Progenitor cell of endocrine pancreas (in vitro differentiated cells): ENCODE measurements at regions not wholly inside any gene's neighbourhood (a gene's known extent, or its start where the extent isn't known, plus 50 kb on each side); places are given as distances from the start of the nearest gene placed in this dataset.

Experiments
- DNase-seq: peaks from one replicate; pipeline ENCODE4 v3.0.0; 2021; ENCODE audit warnings: low spot score; ENCODE audit not compliant: unreplicated experiment
- H3K27ac Mint-ChIP-seq: 2 replicates; pipeline ENCODE4 v1.8.0; 2021; ENCODE audit warnings: mild to moderate bottlenecking, moderate library complexity, mixed read lengths
- H3K27me3 Mint-ChIP-seq: 2 replicates; pipeline ENCODE4 v1.8.0; 2021; ENCODE audit warnings: mixed read lengths
- H3K36me3 Mint-ChIP-seq: 2 replicates; pipeline ENCODE4 v1.8.0; 2022; ENCODE audit warnings: mixed read lengths; ENCODE audit not compliant: insufficient read depth
- H3K4me1 Mint-ChIP-seq: 2 replicates; pipeline ENCODE4 v1.8.0; 2021; ENCODE audit warnings: low read depth, mixed read lengths
- H3K4me3 Mint-ChIP-seq: 2 replicates; pipeline ENCODE4 v1.8.0; 2021; ENCODE audit warnings: low read depth, mild to moderate bottlenecking, moderate library complexity, mixed read lengths
- H3K9me3 Mint-ChIP-seq: 2 replicates; pipeline ENCODE4 v1.8.0; 2021; ENCODE audit warnings: low read depth, mixed read lengths
- CTCF ChIP-seq: fragments of 200-600 bp; sonication (generic); IDR thresholded peaks from one replicate; pipeline ENCODE4 v1.5.0; 2021; ENCODE audit warnings: antibody characterized with exemption, mild to moderate bottlenecking; ENCODE audit not compliant: unreplicated experiment

DNA sequence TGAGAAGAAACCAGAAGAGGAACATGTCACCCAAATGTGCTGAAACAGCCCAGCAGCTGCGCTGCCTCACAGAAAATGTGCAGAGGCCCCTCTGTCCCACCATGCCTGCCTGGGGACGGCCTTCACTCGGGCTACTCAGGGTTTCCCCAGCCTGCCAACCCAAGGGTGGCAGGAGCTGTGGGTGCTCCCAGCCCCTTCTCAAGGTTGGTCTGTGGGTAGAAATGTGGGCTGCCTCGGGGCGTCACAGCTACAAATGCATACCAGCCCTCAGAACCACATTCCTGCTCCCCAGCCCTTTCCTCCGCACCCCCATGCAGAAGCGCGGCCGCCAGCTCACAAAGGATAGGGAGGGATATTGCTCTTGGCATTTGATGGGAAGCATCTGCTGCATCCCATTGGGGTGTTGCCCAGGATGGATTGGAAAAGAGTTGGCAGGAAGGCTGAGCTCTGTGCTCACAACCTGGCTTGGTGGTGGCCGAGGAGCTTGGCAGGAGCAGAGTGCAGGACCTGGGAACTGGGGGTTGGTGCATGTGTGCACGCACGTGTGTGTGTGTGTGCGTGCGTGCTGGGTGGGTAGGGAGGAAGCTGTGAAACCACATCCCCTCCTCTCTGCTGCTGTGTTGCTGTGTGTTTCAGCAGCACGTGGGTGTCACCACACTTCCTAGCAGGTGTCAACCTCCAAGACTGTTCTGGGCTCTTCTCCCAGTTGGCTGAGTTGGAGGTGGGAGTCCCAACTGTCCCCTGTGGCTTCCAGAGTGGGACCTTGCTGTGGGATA is 304.4 kb downstream of the SEC14L1 start:
- DNase-seq = no peak
- peaks cover 32% of the 10 kb centered on the region for H3K4me1 Mint-ChIP-seq
- H3K27me3 Mint-ChIP-seq = no peaks in the 10 kb centered on the region
- no peak overlapping the region for H3K4me3 Mint-ChIP-seq
- H3K27ac Mint-ChIP-seq = peak overlapping the region; percentile 85
- H3K36me3 Mint-ChIP-seq = peaks cover 2% of the 10 kb centered on the region
- H3K9me3 Mint-ChIP-seq = no peaks in the 10 kb centered on the region
- TF ChIP-seq CTCF = no peak

- no peak overlapping the region for H3K4me3 Mint-ChIP-seq
- peak overlapping the region; percentile 80 for H3K27ac Mint-ChIP-seq
- DNase-seq = no peak
- H3K4me1 Mint-ChIP-seq = peaks cover 40% of the 10 kb centered on the region
- H3K9me3 Mint-ChIP-seq = no peaks in the 10 kb centered on the region
- TF ChIP-seq CTCF = no peak
- peaks cover 2% of the 10 kb centered on the region for H3K36me3 Mint-ChIP-seq
- no peaks in the 10 kb centered on the region for H3K27me3 Mint-ChIP-seq
These were observed 305.2 kb downstream of the SEC14L1 start for GRCh38 chr17:77445760-77446532.

- Mint-ChIP-seq H3K4me1 (peaks cover 40% of the 10 kb centered on the region), H3K36me3 (peaks cover 2% of the 10 kb centered on the region), H3K9me3 (no peaks in the 10 kb centered on the region), H3K27ac (no peak overlapping the region), H3K4me3 (no peak overlapping the region), H3K27me3 (no peaks in the 10 kb centered on the region)
- no peak for TF ChIP-seq CTCF
- DNase-seq = no peak
These were observed 306.3 kb downstream of the SEC14L1 start for GRCh38 chr17:77446940-77447634.

DNA sequence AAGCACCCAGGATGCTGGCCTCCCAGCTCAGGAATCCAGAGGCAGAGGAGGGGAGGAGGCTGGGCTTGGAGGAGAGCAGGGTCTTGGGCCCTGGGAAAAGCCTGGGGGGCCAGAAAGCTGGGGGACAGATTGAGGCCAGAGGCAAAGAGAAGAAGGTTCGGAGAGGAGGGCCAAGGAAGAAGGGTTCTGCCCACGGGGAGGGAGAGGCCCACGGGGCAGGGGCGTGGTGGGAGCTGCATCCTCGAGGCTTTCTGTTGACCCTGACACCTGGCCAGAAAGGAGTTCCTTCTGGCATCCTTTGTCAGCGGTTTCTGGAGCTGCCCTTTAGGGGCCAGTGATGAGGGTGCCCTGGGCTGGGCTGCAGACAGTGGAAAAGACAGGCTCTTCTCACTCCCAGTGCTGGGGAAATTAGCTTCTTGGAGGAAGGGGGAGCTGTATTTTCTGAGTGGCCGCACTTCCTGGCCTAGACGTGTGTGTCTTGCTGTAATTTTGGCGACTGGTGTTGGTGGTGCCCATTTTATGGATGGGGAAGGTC is 308.7 kb downstream of the SEC14L1 start:
- H3K27ac Mint-ChIP-seq = peak overlapping the region; percentile 100
- peaks cover 2% of the 10 kb centered on the region for H3K36me3 Mint-ChIP-seq
- H3K27me3 Mint-ChIP-seq = no peaks in the 10 kb centered on the region
- H3K4me1 Mint-ChIP-seq = peaks cover 56% of the 10 kb centered on the region
- peak overlapping the region; percentile 84 for H3K4me3 Mint-ChIP-seq
- no peak for DNase-seq
- no peak for TF ChIP-seq CTCF
- H3K9me3 Mint-ChIP-seq = no peaks in the 10 kb centered on the region
